H1 (cell line): ENCODE measurements at regions not wholly inside any gene's neighbourhood (a gene's known extent, or its start where the extent isn't known, plus 50 kb on each side); places are given as distances from the start of the nearest gene placed in this dataset.

ENCODE experiments used
- CHD7 ChIP-seq: fragments of 300-600 bp; sonication (generic); IDR thresholded peaks from 2 replicates; pipeline ENCODE4 v1.7.1; 2012; ENCODE audit warnings: low read length, moderate library complexity, mild to moderate bottlenecking, inconsistent platforms; ENCODE audit not compliant: insufficient replicate concordance
- JUN ChIP-seq: IDR thresholded peaks from 2 replicates; pipeline ENCODE4 v1.6.1; 2011; ENCODE audit warnings: low read depth, mild to moderate bottlenecking, improper control_type of control experiment, low read length
- POLR2AphosphoS5 ChIP-seq: IDR thresholded peaks from 2 replicates; pipeline ENCODE4 v1.6.1; 2011; ENCODE audit warnings: low read depth, low read length
- SIN3A ChIP-seq, 2 experiments: IDR thresholded peaks in 1 of 2; conservative IDR thresholded peaks in 1 of 2; 2 replicates each; pipeline ENCODE4 v1.6.1; 2011 to 2012; ENCODE audit warnings: low read length in 2 of 2, improper control_type of control experiment in 1 of 2, low read depth in 1 of 2, mild to moderate bottlenecking in 1 of 2
- SIRT6 ChIP-seq: IDR thresholded peaks from one replicate; pipeline ENCODE4 v1.7.1; 2012; ENCODE audit warnings: low read length, inconsistent platforms
- SP4 ChIP-seq: IDR thresholded peaks from 2 replicates; pipeline ENCODE4 v1.6.1; 2012; ENCODE audit warnings: low read length, inconsistent platforms
- ZNF274 ChIP-seq: IDR thresholded peaks from 2 replicates; pipeline ENCODE4 v1.7.0; 2012; ENCODE audit warnings: low read length, borderline replicate concordance; ENCODE audit errors: extremely low read depth
- TF ChIP-seq, protein P1 (sequence below): IDR thresholded peaks from 2 replicates; pipeline ENCODE4 v1.6.1; 2012; ENCODE audit warnings: inconsistent platforms

GRCh38 chr12:105738051-105738450, 400.7 kb downstream of the NUAK1 start (continued):
- TF ChIP-seq CHD7: no peak
- TF ChIP-seq POLR2AphosphoS5: no peak
- no peak for TF ChIP-seq JUN
- TF ChIP-seq, protein P1, sequence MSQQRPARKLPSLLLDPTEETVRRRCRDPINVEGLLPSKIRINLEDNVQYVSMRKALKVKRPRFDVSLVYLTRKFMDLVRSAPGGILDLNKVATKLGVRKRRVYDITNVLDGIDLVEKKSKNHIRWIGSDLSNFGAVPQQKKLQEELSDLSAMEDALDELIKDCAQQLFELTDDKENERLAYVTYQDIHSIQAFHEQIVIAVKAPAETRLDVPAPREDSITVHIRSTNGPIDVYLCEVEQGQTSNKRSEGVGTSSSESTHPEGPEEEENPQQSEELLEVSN: no peak
- no peak for TF ChIP-seq SIRT6
- TF ChIP-seq SP4: no peak
- no peak for TF ChIP-seq ZNF274
- no peak for TF ChIP-seq SIN3A (conservative IDR thresholded peaks at IDR 0.05 in 1 of 2, IDR thresholded peaks at IDR 0.05 in 1 of 2; ENCODE audit: low read depth in 1 of 2, low read length in 2 of 2)
- TF ChIP-seq, all 59 proteins: peak for 0
